SU-DHL-6 (cell line): ENCODE measurements at regions not wholly inside any gene's neighbourhood (a gene's known extent, or its start where the extent isn't known, plus 50 kb on each side); places are given as distances from the start of the nearest gene placed in this dataset.

Experiments used
- EZH2phosphoT487 ChIP-seq: fragments of 200-600 bp; sonication (generic), shearing (Covaris generic); conservative IDR thresholded peaks from 2 replicates; pipeline ENCODE4 v1.6.1; 2018; ENCODE audit warnings: mild to moderate bottlenecking, antibody characterized with exemption, low read length, moderate library complexity, mixed read lengths
- TF ChIP-seq, protein P1 (sequence below): fragments of 200-600 bp; sonication (generic); IDR thresholded peaks from one replicate; pipeline ENCODE4 v1.5.1; 2017; ENCODE audit warnings: antibody characterized with exemption, mild to moderate bottlenecking, low read length, moderate library complexity; ENCODE audit not compliant: insufficient read depth, poor library complexity, severe bottlenecking

DNA sequence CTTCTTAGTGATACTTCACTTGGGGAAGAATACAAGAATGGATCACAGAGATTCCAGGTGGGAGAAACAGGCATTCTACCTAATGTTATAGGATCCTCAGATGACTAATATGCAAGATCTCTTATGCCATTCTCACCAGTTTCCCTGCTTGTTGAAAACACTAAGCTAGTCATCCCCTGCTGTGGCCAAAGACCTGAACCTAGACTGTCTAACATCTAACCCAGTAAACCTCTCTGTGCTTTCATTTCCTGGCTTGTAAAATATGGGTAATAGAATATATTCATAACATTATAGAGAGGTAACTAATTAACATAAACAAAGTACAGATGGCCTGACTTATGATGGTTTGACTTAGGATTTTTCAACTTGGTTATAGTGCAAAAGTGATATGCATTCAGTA lies 776.3 kb downstream of the TUSC7 start:
- no peak for TF ChIP-seq EZH2phosphoT487
- TF ChIP-seq, protein P1, sequence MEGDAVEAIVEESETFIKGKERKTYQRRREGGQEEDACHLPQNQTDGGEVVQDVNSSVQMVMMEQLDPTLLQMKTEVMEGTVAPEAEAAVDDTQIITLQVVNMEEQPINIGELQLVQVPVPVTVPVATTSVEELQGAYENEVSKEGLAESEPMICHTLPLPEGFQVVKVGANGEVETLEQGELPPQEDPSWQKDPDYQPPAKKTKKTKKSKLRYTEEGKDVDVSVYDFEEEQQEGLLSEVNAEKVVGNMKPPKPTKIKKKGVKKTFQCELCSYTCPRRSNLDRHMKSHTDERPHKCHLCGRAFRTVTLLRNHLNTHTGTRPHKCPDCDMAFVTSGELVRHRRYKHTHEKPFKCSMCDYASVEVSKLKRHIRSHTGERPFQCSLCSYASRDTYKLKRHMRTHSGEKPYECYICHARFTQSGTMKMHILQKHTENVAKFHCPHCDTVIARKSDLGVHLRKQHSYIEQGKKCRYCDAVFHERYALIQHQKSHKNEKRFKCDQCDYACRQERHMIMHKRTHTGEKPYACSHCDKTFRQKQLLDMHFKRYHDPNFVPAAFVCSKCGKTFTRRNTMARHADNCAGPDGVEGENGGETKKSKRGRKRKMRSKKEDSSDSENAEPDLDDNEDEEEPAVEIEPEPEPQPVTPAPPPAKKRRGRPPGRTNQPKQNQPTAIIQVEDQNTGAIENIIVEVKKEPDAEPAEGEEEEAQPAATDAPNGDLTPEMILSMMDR, result no peak
